Body of pancreas (tissue), 4 donors: ENCODE measurements at regions not wholly inside any gene's neighbourhood (a gene's known extent, or its start where the extent isn't known, plus 50 kb on each side); places are given as distances from the start of the nearest gene placed in this dataset.

Experiments used
- CTCF ChIP-seq, 7 experiments: fragments of 450-650 bp in 4 of 7; fragments of 200-600 bp in 3 of 7; sonication (generic) in 3 of 7; IDR thresholded peaks; one replicate each; pipeline ENCODE4 v1.5.1; 2016 to 2019; ENCODE audit warnings: antibody characterized with exemption in 7 of 7
- POLR2A ChIP-seq, 3 donors: fragments of 450-650 bp; IDR thresholded peaks; one replicate each; pipeline ENCODE4 v1.6.1; 2016; ENCODE audit warnings: antibody characterized with exemption in 3 of 3, mild to moderate bottlenecking in 2 of 3

- TF ChIP-seq CTCF (IDR thresholded peaks at IDR 0.05) (no peak), POLR2A (IDR thresholded peaks at IDR 0.05) (no peak)
Observed at GRCh38 chr9:109994141-109994540, 213.8 kb downstream of the C9orf152 start.
